ENCODE measurements at regions not wholly inside any gene's neighbourhood (a gene's known extent, or its start where the extent isn't known, plus 50 kb on each side); places are given as distances from the start of the nearest gene placed in this dataset.

GRCh38 chr5:57939335-57939734, 456.7 kb upstream of the ACTBL2 start:
- TF ChIP-seq CTCF (IDR thresholded peaks at IDR 0.05; ENCODE audit: low read length) (no peak), EZH2 (IDR thresholded peaks at IDR 0.05; ENCODE audit: borderline replicate concordance, low read length) (no peak)
